GM21619 (cell line): ENCODE measurements at regions not wholly inside any gene's neighbourhood (a gene's known extent, or its start where the extent isn't known, plus 50 kb on each side); places are given as distances from the start of the nearest gene placed in this dataset.
"Not testable (repeated sequence)": the region's sequence is repeated elsewhere in the genome, so short reads cannot be mapped to it uniquely, and the experiment has no call there.

ENCODE experiments used
- ATAC-seq: cut with Tn5 transposase; IDR thresholded peaks from one replicate; pipeline ENCODE4 v1.9.1; 2021; ENCODE audit not compliant: unreplicated experiment

DNA sequence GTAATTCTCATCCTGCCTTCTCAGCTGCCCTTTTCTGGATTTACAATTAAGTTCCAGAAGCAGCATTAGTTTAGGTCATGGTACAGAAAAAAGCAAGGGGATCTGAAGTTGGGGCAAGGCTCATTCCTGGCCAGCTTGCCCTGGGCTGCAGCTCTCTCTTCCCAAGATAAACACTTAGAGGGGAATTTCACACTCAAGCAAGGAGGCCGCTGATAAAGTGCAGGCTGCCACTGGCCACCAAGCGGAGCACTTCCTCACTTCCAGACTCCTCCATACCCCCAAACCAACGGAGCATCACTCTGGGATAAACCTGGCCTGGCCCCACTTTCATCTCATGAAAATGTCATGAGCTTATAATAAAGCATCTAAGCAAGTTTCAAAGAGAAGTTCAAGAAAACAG lies 445.5 kb upstream of the MKI67 start:
- no peak for ATAC-seq

DNA sequence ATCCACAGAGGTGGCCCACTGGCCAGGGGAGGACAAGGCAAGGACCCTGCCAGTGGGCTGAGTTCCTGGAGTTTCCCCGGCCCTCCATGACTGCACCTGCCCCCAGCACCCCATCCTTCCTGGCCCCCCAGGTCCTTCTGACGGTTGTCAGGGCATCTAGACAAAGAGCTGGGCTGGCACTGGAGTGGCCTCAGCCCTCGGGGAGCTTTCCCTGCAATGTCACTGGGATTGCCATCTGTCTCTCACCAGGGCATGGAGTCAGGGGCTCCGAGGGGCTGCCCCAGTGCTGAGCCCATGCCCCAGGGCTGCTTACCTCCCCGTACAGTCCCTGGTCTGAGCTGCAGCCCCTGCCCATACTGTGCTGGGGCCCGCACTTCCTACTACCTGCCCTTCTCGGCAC lies 446.5 kb upstream of the MKI67 start:
- no peak for ATAC-seq

DNA sequence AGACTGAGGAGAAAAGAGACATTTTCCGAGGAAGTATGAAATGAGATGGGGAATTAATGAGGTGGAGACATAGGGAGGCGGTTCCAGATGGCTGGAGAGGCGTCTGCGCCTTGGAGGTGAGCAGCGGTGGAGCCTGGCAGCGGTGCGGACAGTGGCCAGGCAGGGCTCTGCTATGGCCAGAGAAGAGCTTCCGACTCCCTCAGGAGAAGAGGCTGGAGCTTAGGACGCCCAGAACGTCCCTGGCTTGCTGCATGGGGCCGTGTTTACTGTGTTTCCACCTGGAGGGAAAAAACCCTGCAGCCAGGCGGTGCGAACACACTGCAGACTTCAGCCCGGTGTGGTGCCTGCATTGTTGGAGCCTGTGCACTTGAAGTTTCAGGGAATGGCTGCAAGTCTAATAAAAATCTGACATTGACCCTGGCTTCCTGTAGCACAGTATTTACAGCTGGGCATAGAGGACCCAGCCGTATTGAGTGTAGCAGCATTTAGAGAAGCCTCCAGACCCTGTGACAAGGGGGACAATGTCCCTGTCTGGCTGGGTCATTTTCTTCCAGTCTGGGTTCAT lies 447.1 kb upstream of the MKI67 start:
- no peak for ATAC-seq

DNA sequence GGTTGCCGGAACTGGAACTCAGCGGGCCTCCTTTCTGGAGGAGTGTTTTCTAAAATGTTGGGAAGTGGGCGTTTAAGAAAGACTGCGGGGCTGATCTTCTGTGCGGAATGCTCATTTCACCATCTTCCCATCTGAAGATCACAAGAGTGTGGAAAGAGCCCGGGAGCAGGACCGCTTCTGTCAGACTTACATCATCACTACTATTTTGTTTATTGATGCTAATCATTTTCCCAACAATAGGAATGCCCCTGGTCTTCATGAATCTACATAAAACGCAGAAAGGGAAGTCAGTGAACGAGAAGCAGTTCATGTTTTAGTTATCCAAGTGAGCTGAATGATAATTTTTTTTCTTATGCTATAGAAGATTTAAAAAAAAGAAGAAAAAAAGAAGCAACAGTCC lies 447.8 kb upstream of the MKI67 start:
- no peak for ATAC-seq

DNA sequence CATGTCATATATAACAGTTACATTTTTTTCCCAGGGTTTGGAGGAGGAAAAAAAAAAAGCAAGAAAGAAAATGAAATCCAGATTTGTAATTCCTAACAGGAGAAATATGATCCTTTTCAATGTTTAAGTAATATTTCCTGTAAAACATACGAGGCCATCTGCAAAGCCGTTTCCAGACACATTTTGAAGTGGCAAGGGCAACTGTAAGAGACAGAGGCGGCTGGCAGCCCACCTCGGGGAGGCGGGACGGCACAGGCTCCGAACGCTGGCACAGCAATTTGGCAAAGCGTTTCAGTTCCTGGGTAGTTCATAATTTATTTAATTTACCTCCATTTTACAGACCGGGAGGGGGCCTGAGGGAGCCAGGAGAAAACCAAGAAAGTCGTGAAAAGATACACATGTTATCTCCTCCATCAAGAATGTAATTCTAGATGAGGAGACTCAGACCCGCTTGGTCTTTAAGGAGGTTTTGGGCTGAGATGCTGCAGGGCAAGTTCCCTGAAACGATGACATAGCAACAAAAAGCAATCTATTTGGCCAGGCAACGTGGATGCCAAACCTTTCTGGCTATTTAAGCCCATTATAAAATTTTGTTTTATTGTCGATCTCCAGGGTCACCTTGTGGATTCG lies 448.5 kb upstream of the MKI67 start:
- ATAC-seq = no peak

DNA sequence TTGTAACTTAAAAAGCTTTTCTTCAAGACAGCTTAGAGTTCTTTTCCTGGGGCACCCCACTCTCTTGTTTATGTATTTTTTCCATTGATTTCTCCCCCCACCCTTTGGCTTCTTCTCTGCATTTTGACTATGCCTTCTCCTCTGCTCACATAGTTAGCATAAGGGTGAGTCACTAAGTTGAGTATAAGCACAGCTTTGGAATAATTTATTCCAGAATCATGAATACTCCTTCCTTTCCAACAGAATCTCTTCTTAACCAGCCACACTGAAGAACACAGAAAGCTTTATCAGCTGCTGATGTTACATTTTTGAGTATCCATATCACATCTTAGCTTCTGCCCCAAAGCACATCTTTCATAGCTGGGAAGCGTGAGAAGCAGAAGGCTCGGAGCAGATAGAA lies 449.5 kb upstream of the MKI67 start:
- no peak for ATAC-seq

DNA sequence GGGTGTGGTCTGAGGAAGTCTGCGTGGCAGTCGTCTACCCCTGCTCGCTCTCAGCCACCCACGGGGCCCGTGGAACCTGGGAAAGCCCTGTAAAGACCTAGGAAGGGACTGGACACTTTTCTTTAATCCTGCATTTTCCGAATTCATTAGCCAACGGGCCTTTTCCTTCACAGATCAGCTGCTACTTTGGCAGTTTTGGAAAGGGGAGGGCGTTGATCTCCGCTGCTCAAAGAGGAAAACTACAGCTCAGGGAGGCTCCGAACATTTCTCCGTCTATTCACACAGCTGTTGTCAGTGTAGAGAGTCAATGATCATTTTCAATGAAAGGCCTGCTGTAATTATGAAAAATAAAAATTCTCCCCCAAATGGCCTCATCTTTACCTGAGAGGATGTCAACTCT lies 450.1 kb upstream of the MKI67 start:
- ATAC-seq = no peak

DNA sequence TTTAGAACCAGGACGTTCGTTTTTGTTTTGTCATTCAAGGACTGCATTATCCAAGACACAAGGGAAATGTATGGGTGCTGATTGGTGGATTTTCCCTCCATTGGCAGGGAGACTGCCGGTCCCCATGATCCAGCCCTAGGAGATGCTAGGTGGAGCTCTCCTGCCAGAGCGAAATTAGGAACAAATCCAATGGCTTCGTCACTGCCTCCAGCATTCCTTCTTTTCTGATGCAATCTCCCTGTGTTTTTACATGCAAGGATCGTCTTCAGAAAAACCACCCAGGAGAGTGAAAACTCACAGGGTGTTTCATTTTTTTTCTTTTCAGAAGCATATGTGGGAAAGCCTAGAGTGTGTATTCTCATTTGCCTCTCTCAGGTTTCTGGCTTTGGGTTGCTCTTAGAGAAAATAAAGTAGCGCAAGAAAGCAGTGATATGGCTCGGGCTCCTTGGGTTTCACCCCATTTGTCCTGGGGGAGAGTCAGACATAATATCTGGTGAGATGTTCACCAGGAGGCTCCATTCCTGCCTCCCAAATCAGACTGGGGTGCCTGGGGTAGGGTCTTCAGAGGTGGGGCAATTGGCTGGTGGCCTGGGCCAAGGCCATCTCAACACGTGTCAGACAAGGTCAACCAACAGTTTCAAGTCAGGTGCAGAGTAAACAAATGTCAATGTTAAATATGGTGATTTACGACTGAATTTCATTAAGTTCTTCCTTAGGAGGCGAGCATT lies 450.9 kb upstream of the MKI67 start:
- ATAC-seq = no peak

DNA sequence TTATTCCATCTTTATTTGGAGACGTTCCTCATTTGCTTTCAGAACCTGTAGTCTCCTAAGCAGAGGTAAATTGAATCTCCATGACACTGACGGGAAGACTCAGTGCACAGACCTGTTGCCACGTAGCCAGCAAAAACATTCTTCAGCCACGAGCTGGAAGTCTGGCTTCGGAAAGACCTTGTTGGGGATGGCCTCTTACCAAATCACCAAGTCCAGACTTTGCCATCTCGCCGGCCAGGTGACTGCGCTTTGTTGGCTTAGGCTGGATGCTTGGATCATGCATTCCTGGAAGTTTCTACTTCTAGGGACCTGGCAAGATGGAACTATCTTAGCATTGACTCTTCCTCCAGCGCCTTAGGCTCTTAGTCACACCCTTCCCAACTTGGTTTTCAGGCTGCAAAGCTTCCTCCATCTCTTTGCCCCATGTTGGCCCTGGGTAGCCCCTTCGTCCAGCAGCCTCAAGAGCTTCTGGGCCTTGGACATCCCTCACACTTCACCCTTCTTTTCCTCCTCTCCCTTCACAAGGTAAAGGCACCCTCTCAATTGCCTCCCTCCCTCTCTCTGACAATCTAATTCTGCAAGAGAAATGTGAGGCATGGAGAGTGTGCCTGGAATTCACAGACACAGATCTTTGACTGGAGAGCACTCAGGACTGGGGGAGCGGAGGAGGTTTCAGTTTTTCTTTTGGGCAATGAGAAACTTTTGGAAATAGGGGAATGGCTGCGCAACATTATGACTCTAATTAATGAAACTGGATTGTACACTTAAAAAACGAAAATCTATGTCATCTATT lies 451.9 kb upstream of the MKI67 start:
- ATAC-seq = no peak

DNA sequence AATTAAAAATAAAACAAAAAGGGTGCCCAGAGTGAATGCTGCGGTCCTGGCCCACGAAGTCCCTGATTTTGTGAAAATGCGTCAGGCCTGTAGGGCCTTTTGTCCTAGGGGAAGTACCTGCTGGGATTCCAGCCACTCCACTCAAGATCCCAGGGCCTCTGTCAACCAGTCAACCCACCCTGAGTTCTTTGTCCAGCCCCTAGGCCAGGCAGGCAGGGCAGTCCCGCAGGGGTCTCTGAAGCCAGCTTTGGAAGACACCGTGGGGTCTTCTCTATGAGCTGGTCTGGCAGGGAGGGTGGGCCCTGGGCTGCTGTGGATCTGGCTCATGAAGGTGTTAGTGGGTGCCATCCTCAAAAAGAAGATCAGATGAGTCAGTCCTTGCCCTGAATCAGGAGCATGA lies 452.5 kb upstream of the MKI67 start:
- no peak for ATAC-seq

DNA sequence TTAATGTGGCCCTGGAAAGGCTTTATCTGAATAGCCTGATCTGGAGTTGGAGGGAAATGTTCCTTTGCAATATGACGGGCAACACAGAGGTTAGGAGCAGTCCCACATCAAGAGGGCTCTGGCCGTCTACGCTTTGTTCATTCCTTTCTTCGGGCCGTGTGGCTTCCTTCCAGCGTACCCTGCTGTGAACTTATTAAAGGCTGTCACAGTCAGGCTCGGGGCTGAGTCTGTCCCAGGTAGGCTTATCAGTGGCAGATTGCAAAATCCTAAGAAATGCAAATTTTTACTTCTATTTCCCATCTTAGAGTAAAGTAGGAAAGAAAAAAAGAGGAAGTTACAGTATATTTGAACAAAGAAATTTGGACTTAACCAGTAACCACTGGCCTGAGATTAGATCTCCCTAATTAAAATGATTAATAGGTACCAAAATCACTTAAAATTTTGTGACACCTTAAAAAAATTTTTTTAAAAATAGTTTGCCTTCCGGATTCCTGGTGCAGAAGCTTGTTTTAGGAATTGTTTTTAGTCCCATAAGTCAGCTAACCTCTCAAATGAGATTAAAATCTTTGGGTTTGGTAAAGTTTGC lies 453.1 kb upstream of the MKI67 start:
- no peak for ATAC-seq

DNA sequence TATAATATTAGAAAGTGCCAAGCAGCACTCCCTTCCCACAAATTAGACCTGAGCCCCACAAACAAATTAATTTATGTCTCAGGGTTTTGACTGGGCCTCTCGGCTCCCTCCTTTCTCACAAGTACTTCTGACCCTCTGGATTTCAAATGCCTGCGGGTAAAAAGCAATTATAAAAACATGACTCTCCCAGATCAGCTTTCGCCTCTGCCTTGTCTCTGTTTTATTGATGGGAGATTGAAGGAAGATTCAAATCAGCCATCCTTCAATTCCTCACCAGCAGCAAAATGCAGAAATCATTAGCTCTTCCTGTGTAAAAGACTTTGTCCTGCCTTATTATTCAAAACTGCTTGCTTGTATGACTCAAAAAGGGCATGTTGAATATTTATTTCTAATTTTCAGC lies 453.7 kb upstream of the MKI67 start:
- no peak for ATAC-seq

DNA sequence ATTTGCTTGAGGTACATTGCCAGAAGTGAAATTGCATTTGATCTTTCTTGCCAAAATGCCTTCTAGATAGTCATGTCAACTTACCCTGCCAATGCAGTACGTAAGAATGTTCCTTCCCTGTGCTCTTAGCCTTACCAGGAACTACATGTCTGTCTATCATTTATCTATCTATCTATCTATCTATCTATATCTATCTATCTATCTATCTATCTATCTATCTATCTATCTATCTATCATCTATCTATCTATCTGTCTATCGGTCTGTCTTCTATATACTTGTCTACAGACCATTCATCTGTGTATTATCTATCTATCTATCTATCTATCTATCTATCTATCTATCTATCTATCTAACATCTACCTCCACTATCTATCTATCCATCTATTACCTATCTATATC lies 456.9 kb upstream of the MKI67 start:
- ATAC-seq = not testable (repeated sequence)

DNA sequence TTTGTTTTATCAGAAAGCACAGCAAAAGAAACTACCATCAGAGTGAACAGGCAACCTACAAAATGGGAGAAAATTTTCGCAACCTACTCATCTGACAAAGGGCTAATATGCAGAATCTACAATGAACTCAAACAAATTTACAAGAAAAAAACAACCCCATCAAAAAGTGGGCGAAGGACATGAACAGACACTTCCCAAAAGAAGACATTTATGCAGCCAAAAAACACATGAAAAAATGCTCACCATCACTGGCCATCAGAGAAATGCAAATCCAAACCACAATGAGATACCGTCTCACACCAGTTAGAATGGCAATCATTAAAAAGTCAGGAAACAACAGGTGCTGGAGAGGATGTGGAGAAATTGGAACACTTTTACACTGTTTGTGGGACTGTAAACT lies 460.4 kb upstream of the MKI67 start:
- not testable (repeated sequence) for ATAC-seq

DNA sequence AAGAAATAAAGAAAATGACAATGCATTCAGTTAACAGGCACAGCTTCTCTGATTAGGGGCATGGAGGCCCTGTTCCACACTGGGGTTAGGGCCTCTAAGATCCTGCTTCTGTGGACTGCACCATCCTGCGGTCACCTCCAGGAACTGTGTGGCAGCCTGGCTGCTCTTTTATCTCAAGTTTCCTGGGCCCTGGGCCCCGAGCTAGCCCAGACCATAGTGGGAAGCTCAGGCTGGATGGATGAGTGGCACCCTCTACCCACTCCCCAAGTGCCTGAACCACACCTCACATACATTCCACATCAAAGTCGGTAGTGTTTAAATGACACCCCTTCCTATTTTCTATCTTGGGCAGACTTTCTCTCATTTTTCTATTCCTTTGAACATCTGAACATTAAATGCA lies 461.5 kb upstream of the MKI67 start:
- ATAC-seq = no peak

DNA sequence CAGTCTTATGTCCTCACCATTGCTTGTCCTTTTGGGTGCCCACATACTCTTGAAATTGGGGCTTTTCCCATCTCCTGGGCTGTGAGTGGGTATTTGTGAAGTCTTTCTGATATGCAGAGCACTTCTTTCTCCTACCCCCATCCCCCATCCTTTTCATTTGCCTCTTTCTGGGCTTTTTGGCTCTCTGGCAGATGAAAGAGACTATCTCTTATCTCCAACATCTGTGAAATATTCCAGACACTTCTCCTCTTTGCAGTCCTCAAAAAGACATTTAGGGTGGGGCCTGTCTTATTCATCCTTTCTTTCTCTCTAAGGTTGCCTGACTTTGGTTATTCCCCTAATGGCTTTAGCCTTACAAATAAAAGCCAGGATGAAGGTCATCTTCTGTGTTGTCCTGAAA lies 462.2 kb upstream of the MKI67 start:
- ATAC-seq = no peak

DNA sequence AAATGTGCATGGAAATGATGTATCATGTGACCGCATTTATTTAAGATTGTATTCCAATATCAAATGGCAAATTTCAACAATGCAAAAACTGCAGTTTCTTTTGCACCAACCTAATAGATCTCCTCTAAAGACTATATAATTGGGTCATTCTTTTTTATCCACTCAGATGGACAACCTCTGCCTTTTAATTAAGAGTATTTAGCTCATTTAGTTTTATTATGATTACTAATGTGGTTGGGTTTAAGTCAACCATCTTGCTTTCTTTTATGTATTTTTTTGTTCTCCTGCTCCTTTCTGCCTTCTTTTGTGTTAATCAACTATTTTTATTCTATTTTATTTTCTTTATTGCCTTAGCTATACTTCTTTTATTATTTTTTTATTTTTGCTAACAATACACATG lies 468.5 kb upstream of the MKI67 start:
- no peak for ATAC-seq

DNA sequence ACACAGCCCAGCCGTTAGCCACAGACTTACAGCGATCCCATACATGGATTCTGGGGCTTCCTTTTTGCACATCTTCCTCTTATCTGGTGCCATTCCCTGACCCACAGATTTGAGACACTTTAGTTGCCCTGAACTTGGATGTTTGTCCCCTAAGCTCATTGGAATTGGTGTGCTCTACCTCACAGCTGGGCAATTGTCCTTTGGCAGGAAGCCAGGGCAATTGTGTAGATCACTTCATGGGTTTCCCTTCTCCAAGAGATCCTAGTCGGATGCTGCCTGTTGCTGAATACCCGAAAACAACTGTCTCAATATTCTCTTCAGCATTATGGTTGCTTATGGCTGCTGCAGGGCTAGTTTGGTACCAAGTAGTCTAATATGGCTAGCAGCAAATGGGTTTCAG lies 470.7 kb upstream of the MKI67 start:
- no peak for ATAC-seq

DNA sequence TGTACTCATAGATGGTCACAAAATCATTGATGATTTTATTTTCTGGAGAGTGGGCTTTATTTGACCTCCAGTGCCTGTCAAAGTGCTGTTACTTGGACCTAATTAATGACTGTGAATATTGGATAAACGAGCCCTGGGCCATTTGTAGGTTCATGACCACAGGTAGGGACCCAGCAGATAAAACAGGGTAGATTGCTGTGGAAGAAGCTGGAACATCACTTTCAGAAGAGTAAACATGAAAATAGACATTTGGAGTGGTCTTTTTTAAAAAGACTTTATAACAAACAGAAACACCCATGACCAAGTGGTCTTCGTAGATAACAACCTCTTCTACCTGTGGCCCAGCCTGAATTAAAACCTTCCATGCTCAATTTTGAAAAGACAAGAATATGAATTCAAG lies 472.8 kb upstream of the MKI67 start:
- no peak for ATAC-seq

DNA sequence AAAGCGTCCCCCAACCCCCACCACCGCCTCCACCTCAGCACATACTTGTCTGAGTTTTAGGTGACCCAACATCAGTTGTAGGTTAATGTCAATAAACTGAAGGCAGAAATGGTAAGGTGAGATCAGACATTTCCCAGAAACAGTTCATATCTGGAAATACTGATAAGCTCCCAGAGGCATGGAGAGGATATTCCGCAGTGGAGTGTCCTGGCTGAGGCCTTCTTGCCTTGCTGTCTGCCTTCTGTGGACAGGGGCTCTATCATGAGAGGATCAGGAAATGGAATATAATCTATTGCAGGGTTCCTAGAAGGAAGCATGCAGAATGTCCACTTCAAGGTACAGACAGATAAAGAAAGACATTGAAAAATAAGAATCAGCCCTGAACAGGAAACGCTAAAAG lies 473.3 kb upstream of the MKI67 start:
- no peak for ATAC-seq

DNA sequence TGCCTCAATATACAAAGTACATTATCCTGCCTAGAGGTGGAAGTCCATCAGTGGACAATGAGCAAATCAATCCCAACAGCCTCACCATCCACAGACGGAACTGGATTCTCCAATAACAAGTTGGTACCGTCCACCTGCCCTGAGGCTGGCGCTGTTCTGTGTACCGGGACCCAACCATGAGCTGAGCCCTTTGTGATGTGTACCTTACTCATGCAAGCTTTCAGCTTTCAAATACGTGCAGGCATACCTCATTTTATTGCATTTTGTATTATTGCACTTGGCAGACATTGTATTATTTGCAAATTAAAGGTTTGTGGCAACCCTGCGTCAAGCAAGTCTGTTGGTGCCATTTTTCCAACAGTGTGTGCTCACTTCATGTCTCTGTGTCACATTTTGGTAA lies 476.0 kb upstream of the MKI67 start:
- ATAC-seq = no peak

DNA sequence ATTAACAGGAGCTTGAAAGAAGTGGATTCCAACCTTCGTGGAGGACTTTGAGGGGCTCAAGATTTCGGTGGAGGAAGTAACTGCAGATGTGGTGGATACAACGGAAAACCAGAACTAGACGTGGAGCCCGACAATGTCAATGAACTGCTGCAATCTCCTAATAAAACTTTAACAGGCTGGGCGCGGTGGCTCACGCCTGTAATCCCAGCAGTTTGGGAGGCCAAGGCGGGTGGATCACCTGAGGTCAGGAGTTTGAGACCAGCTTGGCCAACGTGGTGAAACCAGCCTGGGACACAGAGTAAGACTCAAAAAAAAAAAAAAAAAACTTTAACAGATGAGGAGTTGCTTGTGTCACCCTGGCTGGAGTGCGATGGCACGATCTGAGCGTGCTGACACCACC lies 477.8 kb upstream of the MKI67 start:
- no peak for ATAC-seq
